Left renal pelvis (tissue), 4 donors: ENCODE measurements at regions not wholly inside any gene's neighbourhood (a gene's known extent, or its start where the extent isn't known, plus 50 kb on each side); places are given as distances from the start of the nearest gene placed in this dataset.

ENCODE experiments used
- DNase-seq, 4 donors: peaks; one replicate each; pipeline ENCODE4 v3.0.0-alpha.2; 2013; ENCODE audit warnings: low read depth in 4 of 4, low spot score in 3 of 4

GRCh38 chr15:39285071-39285470, 295.8 kb upstream of the THBS1 start:
- DNase-seq, result no peak

- no peak for DNase-seq
Observed at GRCh38 chr15:39285663-39286062, 295.2 kb upstream of the THBS1 start.

- no peak for DNase-seq
Observed at GRCh38 chr15:39286706-39287105, 294.2 kb upstream of the THBS1 start.

GRCh38 chr15:39287322-39288195, 293.3 kb upstream of the THBS1 start:
- DNase-seq, result no peak

- no peak for DNase-seq
Observed at GRCh38 chr15:39290711-39291435, 290.0 kb upstream of the THBS1 start.

- DNase-seq, result no peak
Observed at GRCh38 chr15:39291690-39292089, 289.2 kb upstream of the THBS1 start.

GRCh38 chr15:39296955-39297354, 283.9 kb upstream of the THBS1 start:
- no peak for DNase-seq

GRCh38 chr15:39298271-39298962, 282.5 kb upstream of the THBS1 start:
- DNase-seq, result no peak

GRCh38 chr15:39299486-39300267, 281.2 kb upstream of the THBS1 start:
- DNase-seq, result no peak

- no peak for DNase-seq
Observed at GRCh38 chr15:39300451-39301153, 280.3 kb upstream of the THBS1 start.

GRCh38 chr15:39301589-39301999, 279.3 kb upstream of the THBS1 start:
- DNase-seq, result no peak

- DNase-seq, result no peak
Observed at GRCh38 chr15:39302936-39303335, 277.9 kb upstream of the THBS1 start.

GRCh38 chr15:39304201-39304841, 276.6 kb upstream of the THBS1 start:
- DNase-seq, result no peak

- DNase-seq, result no peak
Observed at GRCh38 chr15:39304931-39305728, 275.7 kb upstream of the THBS1 start.

GRCh38 chr15:39310633-39311032, 270.2 kb upstream of the THBS1 start:
- no peak for DNase-seq

- no peak for DNase-seq
Observed at GRCh38 chr15:39312984-39313383, 267.9 kb upstream of the THBS1 start.

GRCh38 chr15:39313467-39313866, 267.4 kb upstream of the THBS1 start:
- DNase-seq, result no peak

- no peak for DNase-seq
Observed at GRCh38 chr15:39313881-39314280, 267.0 kb upstream of the THBS1 start.
